Right cardiac atrium (tissue), 5 donors: ENCODE measurements at regions not wholly inside any gene's neighbourhood (a gene's known extent, or its start where the extent isn't known, plus 50 kb on each side); places are given as distances from the start of the nearest gene placed in this dataset.
"Not testable (repeated sequence)": the region's sequence is repeated elsewhere in the genome, so short reads cannot be mapped to it uniquely, and the experiment has no call there.

Experiments
- ATAC-seq, 2 donors: fragments of 200-7000 bp; cut with Tn5 transposase; one replicate each; pipeline versions ENCODE4 v1.8.0 to v1.9.1; 2020; ENCODE audit warnings: moderate library complexity in 2 of 2, mild to moderate bottlenecking in 1 of 2
- DNase-seq, 3 donors: peaks; one replicate each; pipeline ENCODE4 v3.0.0-alpha.2; 2020
- H3K27ac ChIP-seq: one replicate; pipeline ENCODE4 v1.5.1; 2013; ENCODE audit warnings: mild to moderate bottlenecking, low read length, control low read depth, moderate library complexity
- H3K27me3 ChIP-seq: one replicate; pipeline ENCODE4 v1.6.1; 2013; ENCODE audit not compliant: control insufficient read depth, insufficient read depth
- H3K4me1 ChIP-seq: one replicate; pipeline ENCODE4 v1.6.1; 2013; ENCODE audit warnings: low read length; ENCODE audit not compliant: control insufficient read depth, insufficient read depth
- H3K4me3 ChIP-seq: one replicate; pipeline ENCODE4 v1.5.1; 2013; ENCODE audit warnings: low read length, control low read depth
- H3K9me3 ChIP-seq: one replicate; pipeline ENCODE4 v1.6.1; 2013; ENCODE audit warnings: low read length; ENCODE audit not compliant: control insufficient read depth
- WGBS: extraction: QIAGEN DNeasy Blood & Tissue Kit; methylation state at CpG from one replicate; pipeline ENCODE4 v1.1.7; 2013; 5-methylcytosine and 5-hydroxymethylcytosine counted together
- intact Hi-C, 4 donors: fragments of 100-400 bp; cut with DNase I; formaldehyde crosslinking; loops; one replicate each; pipeline versions ENCODE4 v1.11.0 to v1.14.0; 2022 to 2023
- donor health status: healthy with polysubstance abuse.
- donor health status: DM: no; HTN: yes; CAD: no.
- donor health status: DM: no; HTN: no; CAD: no.
- donor health status: DM: no; HTN: yes; CAD: no; lungs with severe emphysema.
- donor health status: DM: yes; HTN: yes; CAD: no.

GRCh38 chr3:61463191-61463590, 98.2 kb upstream of the PTPRG start:
- no peak for DNase-seq
- intact Hi-C loops = no loop called here
- no peaks in the 10 kb centered on the region for H3K27me3 ChIP-seq
- H3K4me3 ChIP-seq = no peak overlapping the region
- WGBS = 11% methylated on average over 1 of the region's 1 CpG
- ATAC-seq = peak; percentile 22 to 42
- no peaks in the 10 kb centered on the region for H3K4me1 ChIP-seq
- H3K9me3 ChIP-seq = no peaks in the 10 kb centered on the region
- H3K27ac ChIP-seq = no peak overlapping the region

GRCh38 chr3:61464518-61465140, 96.7 kb upstream of the PTPRG start:
- Histone ChIP-seq H3K4me3 (no peak overlapping the region), H3K4me1 (no peaks in the 10 kb centered on the region), H3K27ac (no peak overlapping the region), H3K9me3 (no peaks in the 10 kb centered on the region), H3K27me3 (no peaks in the 10 kb centered on the region)
- DNase-seq (no peak), ATAC-seq (no peak)
- intact Hi-C loops = no loop called here
- WGBS = 35% methylated on average over 9 of the region's 9 CpGs

GRCh38 chr3:61466357-61466756, 95.0 kb upstream of the PTPRG start:
- no peak for DNase-seq
- ATAC-seq = peak in 1 of 2 donors; percentile 63
- H3K4me3 ChIP-seq = no peak overlapping the region
- intact Hi-C loops = no loop called here
- no peaks in the 10 kb centered on the region for H3K9me3 ChIP-seq
- H3K4me1 ChIP-seq = no peaks in the 10 kb centered on the region
- H3K27ac ChIP-seq = no peak overlapping the region
- WGBS = 36% methylated on average over 3 of the region's 3 CpGs
- H3K27me3 ChIP-seq = no peaks in the 10 kb centered on the region

- ATAC-seq = no peak
- 79% methylated on average over 4 of the region's 4 CpGs for WGBS
These were observed 77.4 kb upstream of the PTPRG start for GRCh38 chr3:61483997-61484396.

GRCh38 chr3:61493339-61493738, 68.0 kb upstream of the PTPRG start:
- ATAC-seq = no peak
- DNase-seq = no peak
- intact Hi-C loops = no loop called here
- Histone ChIP-seq H3K27ac (no peak overlapping the region), H3K4me3 (no peak overlapping the region), H3K4me1 (no peaks in the 10 kb centered on the region), H3K27me3 (no peaks in the 10 kb centered on the region), H3K9me3 (no peaks in the 10 kb centered on the region)
- 86% methylated on average over 3 of the region's 3 CpGs for WGBS

More at GRCh38 chr3:61483997-61484396, 77.4 kb upstream of the PTPRG start:
- intact Hi-C loops = no loop called here
- Histone ChIP-seq H3K27me3 (no peaks in the 10 kb centered on the region), H3K27ac (no peak overlapping the region), H3K9me3 (no peaks in the 10 kb centered on the region), H3K4me3 (no peak overlapping the region), H3K4me1 (no peaks in the 10 kb centered on the region)
- no peak for DNase-seq

GRCh38 chr3:61494309-61494708, 67.1 kb upstream of the PTPRG start:
- H3K27ac ChIP-seq, H3K4me3 ChIP-seq, DNase-seq, H3K9me3 ChIP-seq, H3K27me3 ChIP-seq, intact Hi-C loops, H3K4me1 ChIP-seq: not testable (repeated sequence)
- WGBS = 56% methylated on average over 3 of the region's 3 CpGs
- peak; percentile 35 to 45 for ATAC-seq

- no peak for ATAC-seq
- intact Hi-C loops = no loop called here
- no peak overlapping the region for H3K27ac ChIP-seq
- no peaks in the 10 kb centered on the region for H3K4me1 ChIP-seq
- no peak overlapping the region for H3K4me3 ChIP-seq
- WGBS = 89% methylated on average over 2 of the region's 2 CpGs
- no peak for DNase-seq
- H3K9me3 ChIP-seq = no peaks in the 10 kb centered on the region
- no peaks in the 10 kb centered on the region for H3K27me3 ChIP-seq
These were observed 63.9 kb upstream of the PTPRG start for GRCh38 chr3:61497463-61497862.

GRCh38 chr3:61505197-61505596, 56.2 kb upstream of the PTPRG start:
- intact Hi-C loops = no loop called here
- Histone ChIP-seq H3K4me3 (no peak overlapping the region), H3K27ac (no peak overlapping the region), H3K27me3 (no peaks in the 10 kb centered on the region), H3K9me3 (no peaks in the 10 kb centered on the region), H3K4me1 (no peaks in the 10 kb centered on the region)
- WGBS = 75% methylated on average over 5 of the region's 5 CpGs
- DNase-seq (no peak), ATAC-seq (no peak)

GRCh38 chr3:61507946-61508345, 53.4 kb upstream of the PTPRG start:
- H3K27ac ChIP-seq = no peak overlapping the region
- ATAC-seq (no peak), DNase-seq (no peak)
- H3K4me1 ChIP-seq = no peaks in the 10 kb centered on the region
- intact Hi-C loops = no loop called here
- no peaks in the 10 kb centered on the region for H3K9me3 ChIP-seq
- H3K27me3 ChIP-seq = no peaks in the 10 kb centered on the region
- H3K4me3 ChIP-seq = no peak overlapping the region
- 59% methylated on average over 1 of the region's 1 CpG for WGBS
